Heart left ventricle (tissue), 16 donors: ENCODE measurements at regions not wholly inside any gene's neighbourhood (a gene's known extent, or its start where the extent isn't known, plus 50 kb on each side); places are given as distances from the start of the nearest gene placed in this dataset.

Experiments used
- ATAC-seq, 4 donors: fragments of 200-7000 bp; cut with Tn5 transposase; one replicate each; pipeline ENCODE4 v1.9.1; 2020 to 2022; ENCODE audit warnings: moderate library complexity in 4 of 4, mild to moderate bottlenecking in 3 of 4, moderate number of reproducible peaks in 1 of 4
- DNase-seq, 5 donors: peaks; one replicate each; pipeline ENCODE4 v3.0.0-alpha.2; 2020
- H3K27ac ChIP-seq, 12 donors: fragments of 200-600 bp; sonication (generic) in 4 of 12; one replicate each; pipeline versions ENCODE4 v1.5.0 to v1.8.0; 2016 to 2022; ENCODE audit warnings: mild to moderate bottlenecking in 2 of 12
- H3K27me3 ChIP-seq, 9 donors: fragments of 200-600 bp; sonication (generic) in 2 of 9; one replicate each; pipeline versions ENCODE4 v1.5.1 to v1.8.0; 2016 to 2022; ENCODE audit warnings: mild to moderate bottlenecking in 3 of 9
- H3K36me3 ChIP-seq, 9 donors: fragments of 200-600 bp; sonication (generic) in 2 of 9; one replicate each; pipeline versions ENCODE4 v1.5.0 to v1.8.0; 2018 to 2022; ENCODE audit warnings: mild to moderate bottlenecking in 2 of 9
- H3K4me1 ChIP-seq, 12 donors: fragments of 200-600 bp; sonication (generic) in 4 of 12; one replicate each; pipeline versions ENCODE4 v1.5.0 to v1.8.0; 2016 to 2022; ENCODE audit warnings: mild to moderate bottlenecking in 3 of 12
- H3K4me3 ChIP-seq, 12 donors: fragments of 200-600 bp; sonication (generic) in 4 of 12; one replicate each; pipeline versions ENCODE4 v1.5.0 to v1.8.0; 2017 to 2022; ENCODE audit warnings: mild to moderate bottlenecking in 9 of 12, moderate library complexity in 4 of 12
- H3K9me3 ChIP-seq, 12 donors: fragments of 200-600 bp; sonication (generic) in 4 of 12; one replicate each; pipeline versions ENCODE4 v1.5.0 to v1.8.0; 2016 to 2022; ENCODE audit warnings: mild to moderate bottlenecking in 1 of 12
- CTCF ChIP-seq, 12 donors: fragments of 200-600 bp; sonication (generic) in 4 of 12; IDR thresholded peaks; one replicate each; pipeline versions ENCODE4 v1.5.0 to v1.8.0; 2018 to 2022; ENCODE audit warnings: antibody characterized with exemption in 12 of 12, mild to moderate bottlenecking in 5 of 12
- POLR2A ChIP-seq, 2 donors: fragments of 450-650 bp; IDR thresholded peaks; one replicate each; pipeline ENCODE4 v1.6.1; 2017; ENCODE audit warnings: antibody characterized with exemption in 2 of 2, mild to moderate bottlenecking in 2 of 2, moderate library complexity in 2 of 2
- WGBS, 4 donors: extraction: QIAGEN DNeasy Blood & Tissue Kit in 2 of 4; methylation state at CpG; one replicate each; pipeline versions ENCODE4 v1.1.5 to v1.1.7; 2013 to 2018; 5-methylcytosine and 5-hydroxymethylcytosine counted together
- intact Hi-C, 10 donors: fragments of 100-400 bp; cut with DNase I; formaldehyde crosslinking; loops; one replicate each; pipeline versions ENCODE4 v1.11.1 to v1.14.2; 2022
- donor health status: ischemic (EF 13 %, LVEDD 7.1; RV severe dilation, severe dysfunction).
- donor health status: healthy with polysubstance abuse.
- donor health status: DM: no; HTN: yes; CAD: no.
- donor health status: DM: no; HTN: no; CAD: no.
- donor health status: ischemic (EF 25% LVEDD 6.9; RV normal size, moderate dysfunction).
- donor health status: ischemic (EF 25% LVEDD 5.7; RV mildly dilated, moderate dysfunction).
- donor health status: healthy.
- donor health status: DM: yes; HTN: yes; CAD: no.
- donor health status: ischemic (EF 35%, LVEDD 5.7; RV mildly dilated, moderate dysfunction).
- donor health status: nonischemic (EF 11% LVEDD 7.7; RV severe dilation, severe dysfunction).
- donor health status: DM: yes; HTN: yes; CAD: no.
- donor health status: PGD.
- donor health status: ischemic (EF 29% LVEDD 5.4; RV normal size, mild dysfunction).
- donor health status: nonischemic (EF 23%, LVEDD 6.1; RV moderate dilation, normal function).

GRCh38 chr4:125440814-125441213 is 126.1 kb downstream of the FAT4 start:
- Histone ChIP-seq H3K27ac (no peak overlapping the region), H3K36me3 (peaks cover 0 to 13% (median 0%) of the 10 kb centered on the region in 9 donors), H3K27me3 (no peaks in the 10 kb centered on the region), H3K4me1 (peaks cover 0 to 8% (median 0%) of the 10 kb centered on the region in 12 donors), H3K4me3 (no peak overlapping the region), H3K9me3 (no peaks in the 10 kb centered on the region)
- WGBS, 4 donors = 75 to 88% (median 83%) methylated on average over 1 of the region's 1 CpG
- TF ChIP-seq CTCF (IDR thresholded peaks at IDR 0.05) (no peak), POLR2A (IDR thresholded peaks at IDR 0.05) (no peak)
- no peak for DNase-seq
- ATAC-seq = no peak
- intact Hi-C loops = no loop called here

- ATAC-seq = no peak
- no peaks in the 10 kb centered on the region for H3K9me3 ChIP-seq
- TF ChIP-seq CTCF (IDR thresholded peaks at IDR 0.05) (no peak), POLR2A (IDR thresholded peaks at IDR 0.05) (no peak)
- intact Hi-C loops = no loop called here
- H3K27ac ChIP-seq = no peak overlapping the region
- no peak overlapping the region for H3K4me3 ChIP-seq
- peaks cover 0 to 4% (median 0%) of the 10 kb centered on the region in 12 donors for H3K4me1 ChIP-seq
- WGBS, 4 donors = 67 to 88% (median 83%) methylated on average over 1 of the region's 1 CpG
- peaks cover 0 to 28% (median 9%) of the 10 kb centered on the region in 9 donors for H3K36me3 ChIP-seq
- no peak for DNase-seq
- no peaks in the 10 kb centered on the region for H3K27me3 ChIP-seq
Measured at GRCh38 chr4:125444166-125444565, 129.4 kb downstream of the FAT4 start.

- peaks cover 0 to 40% (median 19%) of the 10 kb centered on the region in 9 donors for H3K36me3 ChIP-seq
- H3K4me3 ChIP-seq = no peak overlapping the region
- peak overlapping the region in 1 of 12 donors; percentile 40 for H3K27ac ChIP-seq
- no peaks in the 10 kb centered on the region for H3K9me3 ChIP-seq
- no peak for TF ChIP-seq POLR2A (IDR thresholded peaks at IDR 0.05)
- no peaks in the 10 kb centered on the region for H3K27me3 ChIP-seq
- 94 to 97% (median 95%) methylated on average over 1 of the region's 1 CpG for WGBS, 4 donors
- peaks cover 0 to 4% (median 0%) of the 10 kb centered on the region in 12 donors for H3K4me1 ChIP-seq
- intact Hi-C loops = no loop called here
- ATAC-seq = no peak
- DNase-seq = no peak
Measured at GRCh38 chr4:125445525-125445924, 130.8 kb downstream of the FAT4 start.

- 77 to 80% (median 79%) methylated on average over 6 of the region's 6 CpGs for WGBS, 4 donors
Measured at GRCh38 chr4:125447551-125448290, 133.0 kb downstream of the FAT4 start.

More at GRCh38 chr4:125447551-125448290, 133.0 kb downstream of the FAT4 start:
- H3K27ac ChIP-seq = no peak overlapping the region
- DNase-seq (no peak), ATAC-seq (no peak)
- no peaks in the 10 kb centered on the region for H3K9me3 ChIP-seq
- intact Hi-C loops = no loop called here
- H3K4me3 ChIP-seq = no peak overlapping the region
- no peaks in the 10 kb centered on the region for H3K27me3 ChIP-seq
- H3K4me1 ChIP-seq = no peaks in the 10 kb centered on the region
- TF ChIP-seq CTCF (IDR thresholded peaks at IDR 0.05) = no peak
- TF ChIP-seq POLR2A (IDR thresholded peaks at IDR 0.05) = no peak
- H3K36me3 ChIP-seq = peaks cover 0 to 51% (median 25%) of the 10 kb centered on the region in 9 donors
